Lower leg skin (tissue), 4 donors: ENCODE measurements at regions not wholly inside any gene's neighbourhood (a gene's known extent, or its start where the extent isn't known, plus 50 kb on each side); places are given as distances from the start of the nearest gene placed in this dataset.

ENCODE experiments used
- DNase-seq, 2 donors: peaks; one replicate each; pipeline ENCODE4 v3.0.0-alpha.2; 2019; ENCODE audit warnings: low spot score in 2 of 2
- H3K4me3 ChIP-seq: fragments of 200-600 bp; sonication (generic); 2 replicates; pipeline ENCODE4 v1.5.1; 2017; ENCODE audit warnings: mild to moderate bottlenecking, low read depth; ENCODE audit not compliant: poor library complexity, severe bottlenecking
- POLR2A ChIP-seq, 2 donors: fragments of 450-650 bp; IDR thresholded peaks; one replicate each; pipeline ENCODE4 v1.6.1; 2016 to 2017; ENCODE audit warnings: antibody characterized with exemption in 2 of 2, mild to moderate bottlenecking in 1 of 2, moderate library complexity in 1 of 2
- WGBS, 2 donors: methylation state at CpG; one replicate each; pipeline ENCODE4 v1.1.5; 2018; 5-methylcytosine and 5-hydroxymethylcytosine counted together
- intact Hi-C: fragments of 100-400 bp; cut with DNase I; formaldehyde crosslinking; loops from one replicate; pipeline ENCODE4 v1.15.0; 2023; ENCODE audit warnings: low total_unique reads
- TF ChIP-seq, protein P1 (sequence below), 3 donors: fragments of 450-650 bp; IDR thresholded peaks; one replicate each; pipeline ENCODE4 v1.5.1; 2016; ENCODE audit warnings: antibody characterized with exemption in 3 of 3, mild to moderate bottlenecking in 3 of 3, moderate library complexity in 2 of 3

DNA sequence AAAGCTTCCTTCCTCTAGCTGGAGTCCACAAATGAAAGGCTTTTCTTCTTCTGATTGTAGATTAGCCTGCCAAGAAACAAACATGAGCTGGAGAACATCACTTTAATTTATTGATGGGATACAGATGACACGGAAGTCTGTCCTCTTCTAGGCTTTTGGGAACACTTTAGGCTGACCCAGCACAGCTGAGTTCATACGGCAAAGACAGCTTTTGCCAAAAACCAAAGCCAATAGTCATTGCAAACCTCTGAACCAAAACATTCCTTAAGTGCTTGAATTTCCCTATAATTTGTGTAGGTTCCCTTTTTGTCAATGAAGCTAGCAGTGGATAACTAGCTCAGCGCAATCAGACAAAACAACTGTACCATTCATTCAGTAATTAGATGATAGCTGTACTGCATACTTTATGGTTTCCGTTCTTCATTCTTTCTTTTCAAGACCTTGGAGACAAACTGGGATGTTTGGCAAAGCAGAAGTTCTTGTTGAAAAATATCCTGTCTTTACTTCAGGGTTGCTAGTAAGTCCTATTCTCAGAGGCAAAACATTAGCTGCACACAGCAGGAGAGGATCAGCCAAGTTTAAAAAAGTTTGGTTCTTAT lies 95.7 kb upstream of the SPRY2 start:
- intact Hi-C loops = no loop called here
- H3K4me3 ChIP-seq = no peak overlapping the region
- 42 to 49% methylated on average over 4 of the region's 4 CpGs for WGBS, 2 donors
- TF ChIP-seq POLR2A (IDR thresholded peaks at IDR 0.05) = no peak
- TF ChIP-seq, protein P1, sequence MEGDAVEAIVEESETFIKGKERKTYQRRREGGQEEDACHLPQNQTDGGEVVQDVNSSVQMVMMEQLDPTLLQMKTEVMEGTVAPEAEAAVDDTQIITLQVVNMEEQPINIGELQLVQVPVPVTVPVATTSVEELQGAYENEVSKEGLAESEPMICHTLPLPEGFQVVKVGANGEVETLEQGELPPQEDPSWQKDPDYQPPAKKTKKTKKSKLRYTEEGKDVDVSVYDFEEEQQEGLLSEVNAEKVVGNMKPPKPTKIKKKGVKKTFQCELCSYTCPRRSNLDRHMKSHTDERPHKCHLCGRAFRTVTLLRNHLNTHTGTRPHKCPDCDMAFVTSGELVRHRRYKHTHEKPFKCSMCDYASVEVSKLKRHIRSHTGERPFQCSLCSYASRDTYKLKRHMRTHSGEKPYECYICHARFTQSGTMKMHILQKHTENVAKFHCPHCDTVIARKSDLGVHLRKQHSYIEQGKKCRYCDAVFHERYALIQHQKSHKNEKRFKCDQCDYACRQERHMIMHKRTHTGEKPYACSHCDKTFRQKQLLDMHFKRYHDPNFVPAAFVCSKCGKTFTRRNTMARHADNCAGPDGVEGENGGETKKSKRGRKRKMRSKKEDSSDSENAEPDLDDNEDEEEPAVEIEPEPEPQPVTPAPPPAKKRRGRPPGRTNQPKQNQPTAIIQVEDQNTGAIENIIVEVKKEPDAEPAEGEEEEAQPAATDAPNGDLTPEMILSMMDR (IDR thresholded peaks at IDR 0.05) = no peak
- no peak for DNase-seq

DNA sequence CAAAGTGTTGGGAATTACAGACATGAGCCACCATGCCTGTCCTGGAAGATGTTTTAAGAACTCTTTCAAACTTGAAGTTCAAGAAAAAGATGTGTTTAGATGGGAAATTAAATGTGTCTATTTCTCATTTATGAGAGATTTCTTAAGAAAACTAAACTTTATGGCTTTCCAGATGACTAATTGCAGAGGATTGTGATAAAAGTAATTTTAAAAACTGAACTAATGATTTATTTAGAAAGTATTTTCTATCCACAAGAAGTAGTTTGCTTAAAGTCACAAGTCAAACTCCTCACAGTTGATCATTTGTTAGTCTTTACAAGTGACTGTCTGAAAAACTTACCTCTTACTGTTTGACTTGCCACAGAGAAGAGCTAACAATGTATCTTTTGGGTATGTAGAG lies 89.6 kb upstream of the SPRY2 start:
- H3K4me3 ChIP-seq = no peak overlapping the region
- intact Hi-C loops = no loop called here
- no peak for TF ChIP-seq POLR2A (IDR thresholded peaks at IDR 0.05)
- TF ChIP-seq, protein P1 (IDR thresholded peaks at IDR 0.05) = no peak
- no peak for DNase-seq

DNA sequence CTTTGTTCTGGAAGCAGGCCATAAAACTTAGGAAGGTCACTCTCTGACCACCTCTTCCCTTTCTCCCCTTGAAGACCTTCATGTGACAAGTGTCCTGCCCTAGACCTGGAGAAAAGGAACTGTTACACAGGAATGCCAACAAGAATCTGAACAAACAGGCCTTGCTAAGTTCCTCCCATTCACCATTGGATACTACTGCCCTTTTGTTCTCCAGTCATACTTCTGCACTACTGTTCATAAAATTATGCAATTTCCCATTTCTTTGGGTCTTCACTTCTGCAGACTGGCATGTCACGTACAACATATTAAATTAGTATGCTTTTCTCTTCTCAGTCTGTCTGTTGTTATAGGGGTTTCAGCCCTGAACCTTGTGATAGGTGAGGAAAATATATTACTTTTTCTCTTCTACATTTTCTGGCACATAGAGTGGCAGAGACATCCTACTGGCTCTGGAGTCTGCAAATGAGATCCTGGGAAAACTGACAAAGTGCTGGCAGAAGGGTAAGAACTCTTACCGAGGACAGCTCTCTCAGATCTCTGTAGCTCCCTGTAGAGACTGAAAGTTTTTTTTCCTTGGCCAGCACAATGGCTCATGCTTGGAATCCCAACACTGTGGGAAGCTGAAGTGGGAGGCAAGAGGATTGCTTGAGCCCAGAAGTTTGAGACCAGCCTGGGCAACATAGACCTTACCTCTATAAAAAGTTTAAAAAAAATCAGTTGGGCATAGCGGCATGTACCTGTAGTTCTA lies 87.6 kb upstream of the SPRY2 start:
- H3K4me3 ChIP-seq = no peak overlapping the region
- WGBS, 2 donors = 76 to 80% methylated on average over 3 of the region's 3 CpGs
- intact Hi-C loops = no loop called here
- no peak for DNase-seq
- TF ChIP-seq, protein P1 (IDR thresholded peaks at IDR 0.05) = no peak
- TF ChIP-seq POLR2A (IDR thresholded peaks at IDR 0.05) = no peak

DNA sequence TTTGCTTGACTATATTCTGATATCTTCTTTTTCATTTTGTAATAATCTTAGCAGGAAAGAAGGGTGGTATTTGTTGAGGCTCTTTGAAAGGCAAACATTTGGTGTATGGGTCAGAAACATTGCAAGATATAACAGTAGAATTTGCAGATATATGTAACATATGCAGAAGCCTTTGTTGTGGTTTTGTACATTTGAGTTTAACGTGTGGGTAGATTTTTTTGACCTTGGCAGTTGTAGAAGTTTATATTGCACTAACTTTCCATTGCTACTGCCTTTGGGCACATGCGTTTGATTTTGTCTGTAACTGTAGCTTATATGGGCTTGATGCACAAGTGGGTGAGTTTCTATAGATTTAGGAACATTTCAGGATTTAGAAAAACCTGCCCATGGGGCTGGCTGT lies 78.5 kb upstream of the SPRY2 start:
- 69 to 72% methylated on average over 2 of the region's 2 CpGs for WGBS, 2 donors
- intact Hi-C loops = no loop called here
- DNase-seq = no peak
- H3K4me3 ChIP-seq = no peak overlapping the region
- TF ChIP-seq POLR2A (IDR thresholded peaks at IDR 0.05) = no peak
- TF ChIP-seq, protein P1 (IDR thresholded peaks at IDR 0.05) = no peak

DNA sequence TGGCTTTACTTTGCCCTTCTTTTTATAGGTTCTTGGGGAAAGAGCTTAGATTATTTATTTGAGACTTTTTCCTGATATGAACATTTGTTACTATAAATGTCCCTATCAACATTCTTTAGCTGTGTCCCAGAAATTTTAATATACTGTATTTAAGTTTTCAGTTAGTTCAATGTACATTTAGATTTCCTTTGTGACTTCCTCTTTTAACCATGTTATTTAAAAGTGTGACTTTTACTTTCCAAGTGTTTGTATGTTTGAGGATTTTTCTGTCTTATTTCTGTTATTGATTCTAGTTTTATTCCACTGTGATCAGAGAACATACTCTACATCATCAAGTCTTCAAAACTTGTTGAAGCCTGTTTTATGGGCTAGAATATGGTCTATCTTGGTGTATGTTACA lies 72.7 kb upstream of the SPRY2 start:
- intact Hi-C loops = no loop called here
- no peak overlapping the region for H3K4me3 ChIP-seq
- TF ChIP-seq, protein P1 (IDR thresholded peaks at IDR 0.05) = no peak
- no peak for TF ChIP-seq POLR2A (IDR thresholded peaks at IDR 0.05)
- no peak for DNase-seq

DNA sequence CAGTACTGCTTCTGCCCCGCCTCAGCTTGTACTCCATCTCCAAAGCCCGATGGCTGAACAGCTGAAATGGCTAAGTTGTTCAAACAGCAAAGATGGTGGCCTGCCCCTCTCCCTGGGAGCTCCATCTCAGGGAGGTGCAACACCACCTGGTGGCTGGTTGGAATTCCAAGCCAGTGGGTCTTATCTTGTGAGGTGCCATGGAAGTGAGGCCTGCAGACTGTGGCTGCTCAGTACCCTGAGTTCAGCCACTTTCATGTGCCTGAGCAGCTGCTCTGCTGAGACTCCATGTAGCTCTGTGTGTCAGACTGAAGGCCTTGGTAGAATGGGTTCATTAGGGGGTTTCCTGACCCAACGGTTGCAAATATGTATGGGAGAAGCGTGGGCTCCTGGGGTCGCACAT lies 67.3 kb upstream of the SPRY2 start:
- intact Hi-C loops = no loop called here
- 92 to 98% methylated on average over 5 of the region's 5 CpGs for WGBS, 2 donors
- H3K4me3 ChIP-seq = no peak overlapping the region
- no peak for DNase-seq
- TF ChIP-seq POLR2A (IDR thresholded peaks at IDR 0.05) = no peak
- TF ChIP-seq, protein P1 (IDR thresholded peaks at IDR 0.05) = no peak
